WTC11 (cell line): ENCODE measurements at regions not wholly inside any gene's neighbourhood (a gene's known extent, or its start where the extent isn't known, plus 50 kb on each side); places are given as distances from the start of the nearest gene placed in this dataset.

ENCODE experiments used
- ATAC-seq: fragments of 200-7000 bp; cut with Tn5 transposase; 2 replicates; pipeline ENCODE4 v1.10.0; 2021; ENCODE audit warnings: mild to moderate bottlenecking, moderate library complexity
- CTCF ChIA-PET: fragments of 300-600 bp; sonication (Branson Sonifier 250); formaldehyde crosslinking; loops from one replicate; lab custom pipeline; 2021; ENCODE audit warnings: antibody characterized with exemption; lab: Charles Lee
- POLR2A ChIA-PET: fragments of 350-600 bp; sonication (Branson Sonifier 250); formaldehyde crosslinking; loops from one replicate; lab custom pipeline; 2021; ENCODE audit warnings: antibody characterized with exemption; lab: Charles Lee
- DNase-seq: peaks from one replicate; pipeline ENCODE4 v3.0.0; 2021; ENCODE audit warnings: low spot score
- H3K27ac Mint-ChIP-seq: 2 replicates; pipeline ENCODE4 v1.8.0; 2021; ENCODE audit warnings: mixed read lengths
- H3K27me3 Mint-ChIP-seq: 2 replicates; pipeline ENCODE4 v1.8.0; 2021; ENCODE audit warnings: low read depth, mild to moderate bottlenecking, moderate library complexity, mixed read lengths
- H3K36me3 Mint-ChIP-seq: 2 replicates; pipeline ENCODE4 v1.8.0; 2021; ENCODE audit warnings: mixed read lengths
- H3K4me1 Mint-ChIP-seq: 2 replicates; pipeline ENCODE4 v1.8.0; 2022; ENCODE audit warnings: mixed read lengths
- H3K4me3 Mint-ChIP-seq: 2 replicates; pipeline ENCODE4 v1.8.0; 2021; ENCODE audit warnings: mild to moderate bottlenecking, moderate library complexity, mixed read lengths
- H3K9me3 Mint-ChIP-seq: 2 replicates; pipeline ENCODE4 v1.8.0; 2021; ENCODE audit warnings: mixed read lengths
- CREB1 ChIP-seq: sonication (generic); formaldehyde crosslinking; IDR thresholded peaks from 2 replicates; pipeline ENCODE4 v1.8.0; 2023; ENCODE audit warnings: mild to moderate bottlenecking, missing genetic modification reagents
- CTCF ChIP-seq: fragments of 200-600 bp; IDR thresholded peaks from 2 replicates; pipeline ENCODE4 v1.8.0; 2022; ENCODE audit warnings: antibody characterized with exemption
- ELF4 ChIP-seq: sonication (generic); formaldehyde crosslinking; IDR thresholded peaks from 2 replicates; pipeline ENCODE4 v1.8.1; 2022; ENCODE audit warnings: low read depth, mild to moderate bottlenecking, moderate library complexity, missing genetic modification reagents
- FOXJ3 ChIP-seq: sonication (generic); formaldehyde crosslinking; IDR thresholded peaks from 2 replicates; pipeline ENCODE4 v1.9.0; 2021; ENCODE audit warnings: missing genetic modification reagents, mild to moderate bottlenecking, borderline replicate concordance
- GRHL2 ChIP-seq: fragments of 250-450 bp; sonication (Bioruptor Pico); IDR thresholded peaks from 2 replicates; pipeline ENCODE4 v1.8.0; 2022; ENCODE audit warnings: mild to moderate bottlenecking, moderate library complexity; ENCODE audit not compliant: insufficient replicate concordance, severe bottlenecking
- HMGA2 ChIP-seq: fragments of 250-450 bp; sonication (Bioruptor Pico); IDR thresholded peaks from 2 replicates; pipeline ENCODE4 v1.4.0; 2021; ENCODE audit warnings: mild to moderate bottlenecking, moderate library complexity
- JAZF1 ChIP-seq: fragments of 250-450 bp; sonication (Bioruptor Pico); IDR thresholded peaks from 2 replicates; pipeline ENCODE4 v1.9.0; 2021; ENCODE audit warnings: moderate library complexity, mild to moderate bottlenecking, inconsistent platforms
- JUN ChIP-seq: sonication (generic); formaldehyde crosslinking; IDR thresholded peaks from 2 replicates; pipeline ENCODE4 v1.8.0; 2023; ENCODE audit warnings: mild to moderate bottlenecking, missing genetic modification reagents
- MXD4 ChIP-seq: fragments of 250-450 bp; sonication (Bioruptor Pico); IDR thresholded peaks from 2 replicates; pipeline ENCODE4 v1.8.0; 2021; ENCODE audit warnings: mild to moderate bottlenecking, moderate library complexity, borderline replicate concordance
- MYBL2 ChIP-seq: sonication (generic); formaldehyde crosslinking; IDR thresholded peaks from 2 replicates; pipeline ENCODE4 v1.8.1; 2023; ENCODE audit warnings: mild to moderate bottlenecking, moderate library complexity, missing genetic modification reagents
- NFE2L1 ChIP-seq: sonication (generic); formaldehyde crosslinking; IDR thresholded peaks from 2 replicates; pipeline ENCODE4 v1.8.1; 2023; ENCODE audit warnings: missing genetic modification reagents
- OVOL2 ChIP-seq: fragments of 250-450 bp; sonication (Bioruptor Pico); IDR thresholded peaks from 2 replicates; pipeline ENCODE4 v1.9.0; 2021; ENCODE audit warnings: mild to moderate bottlenecking, borderline replicate concordance
- PREB ChIP-seq: sonication (generic); formaldehyde crosslinking; IDR thresholded peaks from 2 replicates; pipeline ENCODE4 v1.8.1; 2022; ENCODE audit warnings: mild to moderate bottlenecking, missing genetic modification reagents, moderate library complexity, borderline replicate concordance
- TEAD1 ChIP-seq: sonication (generic); formaldehyde crosslinking; IDR thresholded peaks from 2 replicates; pipeline ENCODE4 v1.8.0; 2022; ENCODE audit warnings: mild to moderate bottlenecking, missing genetic modification reagents
- TEAD4 ChIP-seq: sonication (generic); formaldehyde crosslinking; IDR thresholded peaks from 2 replicates; pipeline ENCODE4 v1.8.0; 2022; ENCODE audit warnings: mild to moderate bottlenecking, missing genetic modification reagents
- USF2 ChIP-seq: sonication (generic); formaldehyde crosslinking; IDR thresholded peaks from 2 replicates; pipeline ENCODE4 v1.8.1; 2023; ENCODE audit warnings: mild to moderate bottlenecking, missing genetic modification reagents, moderate library complexity
- ZNF121 ChIP-seq: sonication (generic); formaldehyde crosslinking; IDR thresholded peaks from 2 replicates; pipeline ENCODE4 v1.8.0; 2023; ENCODE audit warnings: missing genetic modification reagents
- ZNF138 ChIP-seq: sonication (generic); formaldehyde crosslinking; conservative IDR thresholded peaks from 2 replicates; pipeline ENCODE4 v1.8.1; 2022; ENCODE audit warnings: mild to moderate bottlenecking, moderate library complexity, missing genetic modification reagents
- ZNF232 ChIP-seq: sonication (generic); formaldehyde crosslinking; IDR thresholded peaks from 2 replicates; pipeline ENCODE4 v1.8.0; 2022; ENCODE audit warnings: mild to moderate bottlenecking, missing genetic modification reagents
- ZNF281 ChIP-seq: sonication (generic); formaldehyde crosslinking; IDR thresholded peaks from 2 replicates; pipeline ENCODE4 v1.8.0; 2023; ENCODE audit warnings: mild to moderate bottlenecking, missing genetic modification reagents
- ZNF317 ChIP-seq: sonication (generic); formaldehyde crosslinking; IDR thresholded peaks from 2 replicates; pipeline ENCODE4 v1.8.1; 2023; ENCODE audit warnings: low read depth, mild to moderate bottlenecking, moderate library complexity, missing genetic modification reagents, borderline replicate concordance
- TF ChIP-seq, protein P1 (sequence below): fragments of 250-450 bp; sonication (Bioruptor Pico); IDR thresholded peaks from 2 replicates; pipeline ENCODE4 v1.8.0; 2021; ENCODE audit warnings: mild to moderate bottlenecking
- TF ChIP-seq, protein P2 (sequence below): sonication (generic); formaldehyde crosslinking; IDR thresholded peaks from 2 replicates; pipeline ENCODE4 v1.8.0; 2022; ENCODE audit warnings: mild to moderate bottlenecking, missing genetic modification reagents
- TF ChIP-seq, protein P3 (sequence below): sonication (generic); formaldehyde crosslinking; IDR thresholded peaks from 2 replicates; pipeline ENCODE4 v1.8.1; 2022; ENCODE audit warnings: low read depth, mild to moderate bottlenecking, moderate library complexity, missing genetic modification reagents, borderline replicate concordance

GRCh38 chr6:15819841-15820240 lies 157.0 kb upstream of the DTNBP1 start:
- ATAC-seq: no peak
- Mint-ChIP-seq H3K4me1 (peaks cover 22% of the 10 kb centered on the region), H3K27me3 (peaks cover 6% of the 10 kb centered on the region), H3K27ac (no peak overlapping the region), H3K9me3 (no peaks in the 10 kb centered on the region), H3K4me3 (no peak overlapping the region), H3K36me3 (no peaks in the 10 kb centered on the region)
- DNase-seq: no peak
- ChIA-PET POLR2A (no interaction called here), CTCF (interaction anchor here (0.7 kb wide), 1 partner anchor 10 kb away, joined by 4 read pairs; no protein-coding TSS in a partner anchor)
- TF ChIP-seq MYBL2 (CRISPR knock-in tag) (no peak), TEAD1 (no peak), FOXJ3 (CRISPR knock-in tag) (no peak), OVOL2 (no peak), ZNF281 (CRISPR knock-in tag) (no peak), TEAD4 (CRISPR knock-in tag) (no peak), JUN (no peak), NFE2L1 (CRISPR knock-in tag) (no peak)

GRCh38 chr6:15819226-15819625 lies 156.4 kb upstream of the DTNBP1 start:
- Mint-ChIP-seq H3K27ac (no peak overlapping the region), H3K36me3 (no peaks in the 10 kb centered on the region), H3K4me3 (no peak overlapping the region)
- CTCF ChIA-PET: interaction anchor here (0.7 kb wide), 1 partner anchor 9 kb away, joined by 4 read pairs; no protein-coding TSS in a partner anchor
- TF ChIP-seq JAZF1 (CRISPR knock-in tag): no peak
- TF ChIP-seq, protein P1, sequence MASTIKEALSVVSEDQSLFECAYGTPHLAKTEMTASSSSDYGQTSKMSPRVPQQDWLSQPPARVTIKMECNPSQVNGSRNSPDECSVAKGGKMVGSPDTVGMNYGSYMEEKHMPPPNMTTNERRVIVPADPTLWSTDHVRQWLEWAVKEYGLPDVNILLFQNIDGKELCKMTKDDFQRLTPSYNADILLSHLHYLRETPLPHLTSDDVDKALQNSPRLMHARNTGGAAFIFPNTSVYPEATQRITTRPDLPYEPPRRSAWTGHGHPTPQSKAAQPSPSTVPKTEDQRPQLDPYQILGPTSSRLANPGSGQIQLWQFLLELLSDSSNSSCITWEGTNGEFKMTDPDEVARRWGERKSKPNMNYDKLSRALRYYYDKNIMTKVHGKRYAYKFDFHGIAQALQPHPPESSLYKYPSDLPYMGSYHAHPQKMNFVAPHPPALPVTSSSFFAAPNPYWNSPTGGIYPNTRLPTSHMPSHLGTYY (CRISPR knock-in tag): no peak
- TF ChIP-seq, protein P2, sequence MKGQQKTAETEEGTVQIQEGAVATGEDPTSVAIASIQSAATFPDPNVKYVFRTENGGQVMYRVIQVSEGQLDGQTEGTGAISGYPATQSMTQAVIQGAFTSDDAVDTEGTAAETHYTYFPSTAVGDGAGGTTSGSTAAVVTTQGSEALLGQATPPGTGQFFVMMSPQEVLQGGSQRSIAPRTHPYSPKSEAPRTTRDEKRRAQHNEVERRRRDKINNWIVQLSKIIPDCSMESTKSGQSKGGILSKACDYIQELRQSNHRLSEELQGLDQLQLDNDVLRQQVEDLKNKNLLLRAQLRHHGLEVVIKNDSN (CRISPR knock-in tag): no peak
- TF ChIP-seq, all 79 proteins: peak for 0
- DNase-seq (no peak), ATAC-seq (no peak)
- POLR2A ChIA-PET: no interaction called here
- Mint-ChIP-seq H3K27me3 (peaks cover 3% of the 10 kb centered on the region; the same call in 1 of the 2 replicates), H3K4me1 (peaks cover 26% of the 10 kb centered on the region), H3K9me3 (no peaks in the 10 kb centered on the region)

DNA sequence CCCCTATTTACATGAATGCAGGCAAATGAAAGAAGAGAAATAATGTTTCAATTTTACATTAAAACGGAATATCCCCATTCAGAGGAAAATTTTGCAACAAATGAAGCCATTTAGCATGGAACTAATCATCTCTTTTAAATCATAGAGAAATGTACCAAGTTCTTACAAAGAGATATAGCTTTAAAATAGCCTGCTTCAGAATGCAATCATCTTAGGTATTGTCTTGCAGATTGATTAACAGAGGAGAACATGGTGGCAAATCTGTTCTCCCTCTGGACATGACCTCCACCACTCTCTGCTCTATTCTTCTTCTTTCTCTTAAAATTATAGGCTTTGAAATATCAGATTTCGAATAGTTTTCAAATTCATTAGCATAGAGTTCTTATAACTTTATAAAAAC lies 155.7 kb upstream of the DTNBP1 start:
- H3K4me1 Mint-ChIP-seq: peaks cover 26% of the 10 kb centered on the region
- ATAC-seq (no peak), DNase-seq (no peak)
- POLR2A ChIA-PET: no interaction called here
- no peaks in the 10 kb centered on the region for H3K36me3 Mint-ChIP-seq
- H3K27ac Mint-ChIP-seq: no peak overlapping the region
- no peaks in the 10 kb centered on the region for H3K9me3 Mint-ChIP-seq
- H3K4me3 Mint-ChIP-seq: no peak overlapping the region
- H3K27me3 Mint-ChIP-seq: peaks cover 3% of the 10 kb centered on the region; the same call in 1 of the 2 replicates
- CTCF ChIA-PET: no interaction called here
- TF ChIP-seq ZNF317 (CRISPR knock-in tag): no peak
- no peak for TF ChIP-seq ZNF138 (CRISPR knock-in tag)
- TF ChIP-seq CREB1 (CRISPR knock-in tag): no peak
- no peak for TF ChIP-seq MXD4
- no peak for TF ChIP-seq HMGA2 (CRISPR knock-in tag)
- TF ChIP-seq ZNF121 (CRISPR knock-in tag): no peak
- no peak for TF ChIP-seq CTCF
- no peak for TF ChIP-seq PREB (CRISPR knock-in tag)
- TF ChIP-seq GRHL2 (CRISPR knock-in tag): no peak
- TF ChIP-seq, protein P3, sequence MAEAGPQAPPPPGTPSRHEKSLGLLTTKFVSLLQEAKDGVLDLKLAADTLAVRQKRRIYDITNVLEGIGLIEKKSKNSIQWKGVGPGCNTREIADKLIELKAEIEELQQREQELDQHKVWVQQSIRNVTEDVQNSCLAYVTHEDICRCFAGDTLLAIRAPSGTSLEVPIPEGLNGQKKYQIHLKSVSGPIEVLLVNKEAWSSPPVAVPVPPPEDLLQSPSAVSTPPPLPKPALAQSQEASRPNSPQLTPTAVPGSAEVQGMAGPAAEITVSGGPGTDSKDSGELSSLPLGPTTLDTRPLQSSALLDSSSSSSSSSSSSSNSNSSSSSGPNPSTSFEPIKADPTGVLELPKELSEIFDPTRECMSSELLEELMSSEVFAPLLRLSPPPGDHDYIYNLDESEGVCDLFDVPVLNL (CRISPR knock-in tag): no peak
- no peak for TF ChIP-seq USF2
- no peak for TF ChIP-seq ZNF232 (CRISPR knock-in tag)
- no peak for TF ChIP-seq ELF4
